HG03159 (cell line): ENCODE measurements at regions not wholly inside any gene's neighbourhood (a gene's known extent, or its start where the extent isn't known, plus 50 kb on each side); places are given as distances from the start of the nearest gene placed in this dataset.
"Not testable (repeated sequence)": the region's sequence is repeated elsewhere in the genome, so short reads cannot be mapped to it uniquely, and the experiment has no call there.

Experiments used
- ATAC-seq: cut with Tn5 transposase; IDR thresholded peaks from one replicate; pipeline ENCODE4 v1.9.1; 2021; ENCODE audit warnings: mild to moderate bottlenecking, moderate library complexity; ENCODE audit not compliant: unreplicated experiment

DNA sequence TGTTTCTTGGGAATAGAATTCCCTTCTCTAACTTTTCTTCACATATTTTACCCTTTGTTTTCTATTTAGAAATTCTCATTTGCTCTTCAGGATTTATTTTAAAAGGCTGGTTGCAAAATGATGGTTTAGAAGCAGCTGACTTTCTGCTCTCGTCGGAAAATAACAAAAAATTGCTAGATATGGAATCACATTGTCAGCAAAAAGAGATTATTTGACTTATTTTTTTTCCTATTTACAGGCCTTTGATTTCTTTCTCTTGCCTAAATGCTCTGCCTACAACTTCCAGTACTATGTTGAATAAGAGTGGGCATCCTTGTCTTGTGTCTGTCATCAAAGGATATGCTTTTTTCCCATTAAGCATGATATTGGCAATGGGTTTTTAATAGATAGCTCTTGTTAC is 1619.1 kb upstream of the ACO1 start:
- no peak for ATAC-seq

DNA sequence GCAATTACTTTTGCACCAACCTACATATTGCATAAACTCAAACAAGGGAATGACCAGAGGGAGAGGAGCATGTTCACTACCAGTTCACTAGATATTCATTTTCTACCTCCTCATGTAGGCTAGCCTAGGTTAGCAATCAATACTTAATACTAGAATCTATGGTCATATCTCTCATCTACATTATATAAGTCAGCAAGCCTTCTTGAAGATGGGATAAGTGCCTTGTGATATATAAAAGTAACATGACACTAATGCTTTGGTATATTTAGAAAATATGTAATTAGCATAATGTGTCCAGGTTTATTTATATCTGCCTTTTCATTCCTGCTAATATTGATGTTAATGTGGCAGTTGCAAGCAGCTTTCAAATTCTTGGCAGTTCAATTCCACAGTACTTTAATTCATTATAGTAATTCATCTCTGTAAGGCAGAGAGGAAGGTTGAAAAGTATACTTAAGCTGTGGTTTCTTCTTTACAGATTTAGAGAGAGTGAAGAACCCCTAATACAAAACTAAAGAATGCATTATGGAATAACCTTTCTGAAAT is 1613.2 kb upstream of the ACO1 start:
- no peak for ATAC-seq

DNA sequence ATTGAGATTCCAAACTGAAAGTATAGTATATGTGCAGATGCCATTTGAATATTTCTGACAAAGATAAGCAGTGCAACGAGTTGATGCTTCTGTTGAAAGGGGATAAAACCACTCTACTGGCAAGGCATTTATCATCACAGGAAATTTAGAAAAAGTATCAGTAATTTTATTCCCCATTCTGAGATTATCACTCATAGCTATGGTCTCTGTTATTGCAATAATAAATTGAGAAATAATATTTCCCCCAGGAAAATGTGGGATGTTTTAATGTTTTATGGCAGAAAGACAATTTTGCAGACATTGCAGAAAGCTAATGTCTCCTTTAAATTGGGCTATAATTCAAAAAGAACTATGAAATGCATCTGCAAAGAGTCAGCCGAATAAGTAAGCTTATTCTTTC is 1612.7 kb upstream of the ACO1 start:
- no peak for ATAC-seq

DNA sequence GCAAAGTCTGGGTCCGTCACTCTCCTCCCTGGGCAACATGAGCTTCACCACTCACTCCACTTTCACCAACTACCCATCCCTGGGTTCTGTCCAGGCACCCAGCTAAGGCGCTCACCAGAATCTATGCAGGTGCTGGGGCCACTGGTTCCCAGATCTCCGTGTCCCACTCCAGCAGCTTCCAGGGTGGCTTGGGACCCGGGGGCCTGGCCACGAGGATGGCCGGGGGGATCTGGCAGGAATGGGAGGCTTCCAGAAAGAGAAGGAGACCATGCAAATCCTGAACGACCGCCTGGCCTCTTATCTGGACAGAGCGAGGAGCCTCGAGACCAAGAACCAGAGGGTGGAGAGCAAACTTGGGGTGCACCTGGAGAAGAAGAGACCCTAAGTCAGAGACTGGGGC is 1611.0 kb upstream of the ACO1 start:
- no peak for ATAC-seq

DNA sequence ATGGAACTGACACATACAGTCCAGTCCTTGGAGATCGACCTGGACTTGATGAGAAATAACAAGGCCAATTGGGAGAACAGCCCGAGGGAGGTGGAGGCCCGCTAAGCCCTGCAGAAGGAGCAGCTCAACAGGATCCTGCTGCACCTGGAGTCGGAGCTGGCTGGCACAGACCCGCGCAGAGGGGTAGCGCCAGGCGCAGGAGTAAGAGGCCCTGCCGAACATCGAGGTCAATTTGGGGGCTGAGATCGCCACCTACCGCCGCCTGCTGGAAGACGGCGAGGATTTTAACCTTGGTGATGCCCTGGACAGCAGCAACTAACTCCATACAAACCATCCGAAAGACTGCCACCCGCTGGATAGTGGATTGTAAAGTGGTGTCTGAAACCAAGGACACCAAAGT is 1610.1 kb upstream of the ACO1 start:
- ATAC-seq, result no peak

DNA sequence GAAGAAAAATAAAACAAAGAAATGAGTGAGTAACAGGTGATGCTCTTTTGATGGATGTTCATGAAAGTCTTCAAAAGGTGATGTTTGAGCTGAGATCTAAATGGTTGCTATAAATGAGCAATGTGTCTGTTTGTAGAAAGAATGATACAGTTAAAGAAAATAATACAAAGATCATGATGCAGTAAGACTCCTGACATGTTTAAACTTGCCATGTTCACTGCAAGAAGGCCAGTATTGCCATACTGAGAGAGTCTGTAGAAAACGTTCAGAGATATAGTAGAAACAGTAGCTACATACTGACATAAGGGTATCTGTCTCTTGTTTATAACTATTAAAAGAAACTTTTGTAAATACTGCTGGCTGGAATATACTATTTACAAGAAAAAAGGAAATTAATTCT is 1609.2 kb upstream of the ACO1 start:
- no peak for ATAC-seq

DNA sequence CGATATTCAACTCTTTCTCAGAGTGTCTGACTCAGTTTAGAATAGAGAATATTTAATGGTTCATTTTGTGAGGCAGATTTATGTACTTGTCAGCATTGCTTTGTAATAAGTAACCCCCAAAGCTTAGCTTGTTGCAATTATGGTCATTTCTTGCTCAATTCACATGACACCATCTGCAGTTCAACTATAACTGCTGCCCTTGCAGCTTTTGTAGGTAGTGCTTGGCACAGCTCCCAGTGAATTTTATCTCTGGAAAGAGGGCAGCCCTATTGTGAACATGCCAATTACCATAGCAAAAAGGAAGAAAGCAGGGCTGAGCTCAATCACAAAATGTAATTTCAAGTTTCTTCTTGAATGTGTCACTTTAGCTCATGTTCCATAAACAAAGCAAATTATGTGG is 1587.7 kb upstream of the ACO1 start:
- no peak for ATAC-seq

DNA sequence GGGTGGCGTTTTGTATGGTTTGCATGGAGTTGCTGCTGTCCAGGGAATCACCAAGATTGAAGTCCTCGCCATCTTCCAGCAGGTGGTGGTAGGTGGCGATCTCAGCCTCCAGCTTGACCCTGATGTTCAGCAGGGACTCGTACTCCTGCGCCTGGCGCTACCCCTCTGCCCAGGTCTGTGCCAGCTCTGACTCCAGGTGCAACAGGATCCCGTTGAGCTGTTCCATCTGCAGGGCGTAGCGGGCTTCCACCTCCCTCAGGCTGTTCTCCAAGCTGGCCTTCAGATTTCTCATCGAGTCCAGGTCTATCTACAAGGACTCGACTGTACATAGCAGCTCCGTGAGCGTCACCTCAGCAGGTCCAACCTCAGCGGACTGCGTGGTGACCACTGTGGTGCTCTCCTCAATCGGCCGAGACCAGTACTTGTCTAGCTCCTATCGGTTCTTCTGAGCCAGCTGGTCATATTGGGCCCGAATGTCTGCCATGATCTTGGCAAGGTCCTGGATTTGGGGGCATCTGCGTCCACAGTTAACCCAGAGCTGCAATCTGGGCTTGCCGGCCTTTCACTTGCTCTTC is 1584.8 kb upstream of the ACO1 start:
- ATAC-seq, result no peak

DNA sequence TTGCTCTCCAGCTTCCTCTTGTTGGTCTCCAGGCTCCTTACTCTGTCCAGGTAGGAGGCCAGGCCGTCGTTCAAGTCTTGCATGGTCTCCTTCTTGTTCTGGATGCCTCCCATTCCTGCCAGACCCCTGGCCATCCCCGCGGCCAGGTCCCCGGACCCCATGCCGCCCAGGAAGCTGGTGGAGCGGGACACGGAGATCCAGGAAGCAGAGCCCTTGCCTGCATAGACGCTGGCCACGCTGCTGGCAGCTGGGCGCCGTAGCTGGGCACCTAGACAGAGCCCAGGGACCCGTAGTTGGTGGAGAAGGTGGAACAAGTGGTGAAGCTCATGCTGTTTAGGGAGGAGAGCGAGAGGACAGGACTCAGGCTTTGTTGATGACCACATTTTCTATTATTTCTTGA is 1584.0 kb upstream of the ACO1 start:
- ATAC-seq, result no peak

DNA sequence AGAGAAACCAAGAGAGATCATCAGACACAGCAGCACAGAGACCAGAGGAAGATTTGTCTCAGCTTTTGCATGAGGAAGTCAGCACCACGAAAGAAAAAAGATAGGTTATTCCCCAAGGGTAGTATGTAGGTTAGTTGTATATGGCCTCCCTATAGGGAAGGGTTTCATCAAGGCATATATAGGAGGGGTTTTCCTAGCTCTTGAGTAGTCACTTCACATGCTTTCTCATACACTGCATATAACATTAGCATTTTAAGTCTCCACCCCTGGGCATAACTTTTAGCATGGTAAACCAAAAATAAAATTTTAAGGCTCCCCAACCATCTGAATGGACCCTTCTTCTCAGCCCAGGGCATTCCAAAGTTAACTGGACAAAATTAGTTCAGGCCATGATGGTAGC is 1571.6 kb upstream of the ACO1 start:
- no peak for ATAC-seq

DNA sequence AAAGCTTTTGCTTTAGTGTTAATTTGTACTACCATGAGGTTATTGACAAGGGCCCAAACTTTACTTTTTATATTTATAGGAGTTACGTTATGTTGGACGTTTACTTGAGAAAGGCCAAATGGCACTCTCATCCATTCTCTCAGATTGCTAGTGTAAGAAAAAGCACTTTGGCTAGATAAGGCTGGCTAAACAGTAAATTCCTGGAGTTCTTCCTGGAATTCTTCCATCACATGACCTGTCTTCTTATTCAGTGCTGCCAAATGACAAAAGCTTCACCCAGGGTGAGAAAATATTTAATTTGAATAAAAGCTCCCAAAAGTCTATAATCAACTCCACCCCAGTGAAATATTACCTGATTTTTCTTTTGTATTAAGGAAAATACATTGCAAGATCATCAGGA is 1568.9 kb upstream of the ACO1 start:
- ATAC-seq, result no peak

DNA sequence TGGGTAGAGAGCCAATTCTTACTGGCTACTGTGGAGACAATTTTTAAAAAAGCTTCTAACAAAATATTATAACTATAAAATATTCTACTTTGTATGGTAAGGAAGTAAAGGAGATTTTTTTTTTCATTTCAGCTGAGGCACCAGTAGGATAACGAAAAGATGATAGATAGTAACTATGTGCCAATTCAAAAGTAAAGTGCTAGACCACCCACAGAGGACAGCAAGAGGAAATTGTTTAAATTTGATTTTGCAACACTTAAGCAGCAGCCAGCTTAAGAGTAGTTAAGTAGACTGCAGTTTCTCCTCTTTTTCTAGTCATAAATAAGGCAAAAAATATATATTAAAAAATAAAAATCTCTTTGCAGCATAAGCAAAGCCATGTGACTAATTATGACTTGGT is 1539.3 kb upstream of the ACO1 start:
- ATAC-seq, result no peak

DNA sequence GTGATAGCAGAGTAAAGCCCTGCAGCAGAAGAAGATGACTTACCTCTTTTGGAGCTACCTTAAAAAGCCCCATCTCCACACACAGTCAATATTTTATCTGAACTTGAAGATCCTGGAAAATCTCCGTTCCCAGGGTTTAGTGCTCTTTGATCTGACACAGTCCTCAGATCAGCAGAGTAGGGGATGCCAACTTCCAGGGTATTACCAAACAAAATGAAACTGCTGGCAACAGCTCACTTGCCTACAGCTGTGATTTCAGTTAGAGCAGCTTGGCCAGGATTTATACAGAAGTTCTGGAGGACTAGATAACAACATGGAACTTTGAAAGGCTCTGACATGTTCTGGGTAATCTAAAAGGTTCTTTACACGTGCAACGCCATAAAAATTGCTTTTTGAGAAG is 1537.8 kb upstream of the ACO1 start:
- ATAC-seq, result no peak

DNA sequence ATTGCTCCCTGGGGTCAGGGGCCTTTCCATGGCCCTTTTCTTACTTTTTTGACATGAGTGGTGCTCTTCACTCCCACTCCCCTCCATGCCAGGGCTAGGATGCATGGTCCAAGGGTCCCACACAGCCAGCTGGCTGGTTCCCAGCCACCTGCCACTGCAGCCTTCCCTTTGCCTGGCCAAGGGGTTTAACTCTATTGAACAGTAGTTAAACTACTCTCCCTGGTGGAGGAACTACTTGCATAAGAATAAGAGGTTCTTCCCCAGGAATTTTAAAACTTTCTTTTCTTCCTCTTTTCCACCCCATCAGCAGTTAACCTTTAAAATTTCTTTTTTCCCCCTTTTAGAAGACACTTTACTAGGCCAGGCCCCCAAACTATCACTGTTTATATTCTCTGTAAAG is 1532.8 kb upstream of the ACO1 start:
- no peak for ATAC-seq

DNA sequence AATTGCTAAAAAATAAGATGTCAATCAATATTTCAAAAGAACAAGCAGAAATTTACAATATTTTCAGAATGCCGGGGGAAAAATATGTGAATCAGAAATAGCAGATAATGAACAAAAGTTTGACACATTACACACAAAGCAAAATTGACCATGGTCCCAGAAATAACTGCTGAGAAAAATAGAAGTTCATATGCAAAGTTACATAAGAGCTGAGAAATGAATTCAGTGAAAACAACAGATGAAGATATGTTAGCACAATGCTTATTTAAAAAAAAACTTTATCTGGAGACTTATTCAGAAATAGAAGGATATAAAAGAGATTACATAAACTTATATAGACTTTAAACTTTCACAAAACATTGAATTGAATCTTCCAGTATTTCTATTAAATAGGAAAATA is 1483.7 kb upstream of the ACO1 start:
- no peak for ATAC-seq

DNA sequence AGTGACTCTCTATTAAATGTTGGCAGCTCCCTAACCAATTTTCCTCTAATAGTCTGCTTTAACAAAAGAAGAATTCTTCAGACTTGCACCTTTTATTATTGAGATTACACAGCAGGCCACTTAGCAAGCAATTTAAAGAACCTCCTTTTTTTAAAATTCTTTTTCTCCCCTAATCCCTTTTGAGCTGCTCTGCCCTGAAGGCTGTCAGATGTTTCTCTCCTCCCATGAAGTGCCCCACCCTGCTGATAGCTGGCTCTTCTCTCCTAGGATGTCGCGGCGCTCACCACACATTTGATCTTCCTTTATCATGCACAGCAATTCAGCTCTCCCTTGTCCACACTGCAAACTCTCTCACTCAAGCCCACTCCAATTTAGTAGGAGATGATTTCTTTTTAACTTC is 1471.1 kb upstream of the ACO1 start:
- ATAC-seq, result no peak

DNA sequence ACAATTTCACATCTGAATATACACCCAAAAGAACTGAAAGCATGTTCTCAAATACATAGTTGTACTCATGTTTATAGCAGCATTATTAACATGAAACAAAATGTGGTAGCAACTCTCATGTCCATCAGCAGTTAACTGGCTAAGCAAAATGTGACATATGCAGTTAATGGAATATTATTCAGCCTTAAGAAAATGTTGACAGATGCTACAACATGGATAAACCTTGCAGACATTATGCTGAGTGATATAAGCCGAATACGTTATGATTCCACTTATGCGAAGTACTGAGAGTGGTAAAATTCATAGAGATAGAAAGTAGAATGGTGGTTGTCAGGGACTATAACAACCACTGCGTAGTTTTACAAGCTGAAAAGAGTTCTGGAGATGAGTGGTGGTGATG is 1469.0 kb upstream of the ACO1 start:
- ATAC-seq, result no peak

DNA sequence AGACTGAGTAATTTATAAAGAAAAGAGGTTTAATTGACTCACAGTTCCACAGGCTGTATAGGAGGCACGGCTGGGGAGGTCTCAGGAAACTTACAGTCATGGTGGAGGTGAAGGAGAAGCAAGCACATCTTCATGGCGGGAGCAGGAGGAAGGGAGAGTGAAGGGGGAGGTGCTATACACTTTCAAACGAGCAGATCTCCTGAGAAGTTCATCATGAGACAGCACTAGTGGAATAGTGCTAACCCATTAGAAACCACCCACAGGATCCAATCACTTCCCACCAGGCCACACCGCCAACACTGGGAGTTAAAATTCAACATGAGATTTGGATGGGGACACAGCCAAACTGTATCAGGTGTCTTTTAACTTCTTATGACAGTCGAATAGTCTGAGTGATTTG is 1459.3 kb upstream of the ACO1 start:
- ATAC-seq, result no peak

DNA sequence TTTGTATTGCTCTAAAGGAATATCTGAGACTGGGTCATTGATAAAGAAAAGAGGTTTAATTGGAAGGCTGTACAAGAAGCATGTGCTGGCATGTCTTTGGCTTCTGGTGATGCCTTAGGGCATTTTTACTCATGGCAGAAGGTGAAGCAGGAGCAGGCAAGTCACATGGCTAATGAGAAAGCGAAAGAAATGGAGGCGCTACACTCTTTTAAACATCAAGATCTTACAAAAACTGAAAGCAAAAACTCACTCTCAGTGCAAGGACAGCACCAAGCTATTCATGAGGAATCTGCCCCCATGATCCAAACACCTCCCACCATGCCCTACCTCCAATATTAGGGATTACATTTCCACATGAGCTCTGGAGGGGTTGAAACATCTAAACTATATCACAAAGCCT is 1458.8 kb upstream of the ACO1 start:
- no peak for ATAC-seq

DNA sequence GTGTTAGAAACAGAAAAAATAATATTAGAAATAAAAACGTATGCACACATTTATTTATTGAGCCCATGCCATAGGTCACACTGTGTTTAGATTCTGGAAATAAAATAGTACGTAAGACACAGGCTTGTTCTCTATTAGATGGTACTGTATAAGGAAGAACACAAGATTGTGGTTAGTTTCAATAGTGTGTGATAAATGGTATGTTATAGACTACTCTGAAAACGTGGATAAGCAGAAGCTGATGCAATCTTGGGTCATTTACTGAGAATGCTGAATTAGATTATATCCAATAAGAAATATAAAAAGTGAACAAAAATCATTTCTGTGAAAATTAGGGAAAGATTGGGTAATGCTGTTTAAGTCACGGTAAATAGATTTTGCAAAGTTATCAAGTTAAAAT is 1456.4 kb upstream of the ACO1 start:
- no peak for ATAC-seq

DNA sequence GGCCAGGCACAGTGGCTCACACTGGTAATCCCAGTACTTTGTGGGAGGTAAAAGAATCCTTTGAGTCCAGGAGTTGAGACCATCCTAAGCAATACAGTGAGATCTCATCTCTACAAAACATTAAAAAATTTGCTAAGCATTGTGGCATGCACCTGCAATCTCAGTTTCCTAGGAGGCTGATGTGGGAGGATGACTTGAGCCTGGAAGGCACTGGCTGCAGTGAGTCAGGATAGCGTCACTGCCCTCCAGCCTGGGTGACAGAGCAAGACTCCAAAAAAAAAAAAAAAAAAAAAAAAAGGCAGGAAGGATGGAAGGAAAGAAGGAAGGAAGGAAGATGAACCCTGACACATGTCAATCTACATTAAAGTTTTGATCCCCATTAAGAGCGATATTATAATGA is 1452.2 kb upstream of the ACO1 start:
- ATAC-seq, result no peak

DNA sequence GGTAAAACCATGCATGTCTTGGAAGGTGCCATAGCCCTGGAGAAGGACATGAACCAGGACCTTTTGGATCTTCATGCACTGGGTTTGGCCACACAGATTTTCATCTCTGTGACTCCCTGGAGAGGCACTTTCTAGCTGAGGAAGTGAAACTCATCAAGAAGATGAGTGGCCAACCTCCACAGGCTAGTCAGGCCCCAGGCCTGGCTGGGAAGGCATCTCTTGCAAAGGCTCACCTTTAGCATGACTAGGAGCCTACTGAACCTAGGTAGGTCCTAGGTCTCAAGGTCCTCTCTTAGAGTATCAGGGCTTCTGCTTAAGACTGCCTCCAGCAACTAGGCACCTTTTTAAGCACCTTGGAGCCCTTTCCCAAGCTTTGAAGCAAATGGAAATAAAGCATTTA is 1448.7 kb upstream of the ACO1 start:
- ATAC-seq, result no peak

DNA sequence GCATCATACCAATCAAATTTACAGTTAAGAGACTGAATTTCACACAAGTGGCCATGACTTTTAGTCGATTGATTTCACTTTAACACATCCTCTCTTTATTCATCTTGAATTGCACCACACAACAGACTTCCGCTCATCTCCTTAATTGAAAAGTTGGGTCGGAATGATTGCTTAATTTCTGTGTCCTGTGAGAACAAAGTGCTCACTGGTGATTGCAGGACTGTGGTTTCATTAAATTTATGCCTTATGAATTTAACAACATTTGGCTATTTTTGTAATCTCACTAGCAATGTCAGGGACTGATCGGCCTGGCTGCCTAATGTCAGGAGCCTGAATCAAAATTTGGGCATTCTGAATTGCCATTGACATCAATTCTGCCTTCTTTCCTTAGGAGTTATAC is 1447.3 kb upstream of the ACO1 start:
- no peak for ATAC-seq

DNA sequence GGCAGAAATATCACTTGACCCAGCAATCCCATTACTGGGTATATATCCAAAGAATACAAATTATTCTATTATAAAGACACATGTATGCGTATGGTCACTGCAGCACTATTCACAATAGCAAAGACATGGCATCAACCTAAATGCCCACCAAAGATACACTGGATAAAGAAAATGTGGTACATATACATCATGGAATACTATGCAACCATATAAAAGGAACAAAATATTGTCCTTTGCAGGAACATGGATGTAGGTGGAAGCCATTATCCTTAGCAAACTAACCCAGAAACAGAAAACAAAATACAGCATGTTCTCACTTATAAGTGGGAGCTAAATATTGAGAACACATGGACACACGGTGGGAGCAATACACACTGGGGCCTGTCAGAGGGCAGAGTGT is 1441.6 kb upstream of the ACO1 start:
- not testable (repeated sequence) for ATAC-seq
